ENCODE measurements at regions not wholly inside any gene's neighbourhood (a gene's known extent, or its start where the extent isn't known, plus 50 kb on each side); places are given as distances from the start of the nearest gene placed in this dataset.
"Not testable (repeated sequence)": the region's sequence is repeated elsewhere in the genome, so short reads cannot be mapped to it uniquely, and the experiment has no call there.

DNA sequence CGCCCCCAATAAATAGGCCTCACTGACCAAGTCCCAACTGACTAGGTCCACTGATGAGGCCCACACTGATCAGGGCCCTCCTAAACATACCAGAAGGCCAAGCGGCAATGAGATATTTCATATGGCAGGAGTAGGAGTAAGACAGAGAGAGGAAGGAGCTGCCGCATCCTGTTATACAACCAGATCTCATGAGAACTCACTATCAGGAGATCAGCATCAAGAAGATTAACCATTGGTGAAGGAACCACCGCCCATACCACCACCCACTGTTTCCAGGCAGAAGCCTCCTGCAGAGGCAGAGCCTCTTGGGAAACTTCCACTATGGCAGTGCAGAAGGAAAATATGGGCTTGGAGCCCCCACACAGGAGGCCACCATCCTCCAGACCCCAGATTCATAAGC, 95.0 kb upstream of the CTSV start:
- H3K9me3 ChIP-seq (ENCODE audit: control insufficient read depth, insufficient read depth, low read depth, low read length); H3K4me1 ChIP-seq (ENCODE audit: control insufficient read depth, insufficient read depth, low read length); POLR2A ChIA-PET; intact Hi-C loops (cut with micrococcal nuclease; ENCODE audit: unreplicated experiment); BruUV-seq (replicated peaks); ATAC-seq; H3K36me3 ChIP-seq (ENCODE audit: control insufficient read depth, insufficient read depth, low read length); in situ Hi-C loops (cut with HindIII; ENCODE audit: low pct_unique_long_range_greater_than_20kb, low sequenced_read_pairs); H3K27ac ChIP-seq (ENCODE audit: low read length); H3K4me3 ChIP-seq (ENCODE audit: low read depth in 2 of 2, low read length in 2 of 2); H3K27me3 ChIP-seq (ENCODE audit: control insufficient read depth, insufficient read depth, low read length); CTCF ChIA-PET; DNase-seq (ENCODE audit: low read depth, low spot score): not testable (repeated sequence)

DNA sequence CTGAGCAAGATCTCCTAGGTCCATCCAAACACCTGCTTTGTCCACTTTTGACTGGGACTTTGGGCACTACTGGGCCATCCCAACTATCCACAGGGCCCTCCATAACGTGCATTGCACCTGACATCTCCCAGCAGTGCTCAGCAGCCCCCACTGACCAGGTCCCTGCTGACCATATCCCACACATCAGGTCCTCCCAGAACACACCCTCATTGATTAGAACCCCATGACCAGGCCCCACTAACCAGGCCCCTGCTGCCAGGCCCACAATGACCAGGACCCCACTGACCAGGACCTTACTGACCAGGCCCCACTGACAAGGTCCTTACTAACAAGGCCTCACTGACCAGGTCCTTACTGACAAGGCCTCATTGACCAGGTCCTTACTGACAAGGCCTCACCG, 93.9 kb upstream of the CTSV start:
- BruUV-seq (replicated peaks): no TSS peak
- no peaks in the 10 kb centered on the region for H3K4me1 ChIP-seq (ENCODE audit: control insufficient read depth, insufficient read depth, low read length)
- CTCF ChIA-PET: no interaction called here
- intact Hi-C loops (cut with micrococcal nuclease; ENCODE audit: unreplicated experiment): no loop called here
- H3K4me3 ChIP-seq (ENCODE audit: low read depth in 2 of 2, low read length in 2 of 2): no peak overlapping the region
- in situ Hi-C loops (cut with HindIII; ENCODE audit: low pct_unique_long_range_greater_than_20kb, low sequenced_read_pairs): no loop called here
- H3K9me3 ChIP-seq (ENCODE audit: control insufficient read depth, insufficient read depth, low read depth, low read length): no peaks in the 10 kb centered on the region
- TF ChIP-seq SIN3A (IDR thresholded peaks at IDR 0.05; ENCODE audit: borderline replicate concordance, insufficient read depth, low read depth, low read length): no peak
- TF ChIP-seq, protein P1, sequence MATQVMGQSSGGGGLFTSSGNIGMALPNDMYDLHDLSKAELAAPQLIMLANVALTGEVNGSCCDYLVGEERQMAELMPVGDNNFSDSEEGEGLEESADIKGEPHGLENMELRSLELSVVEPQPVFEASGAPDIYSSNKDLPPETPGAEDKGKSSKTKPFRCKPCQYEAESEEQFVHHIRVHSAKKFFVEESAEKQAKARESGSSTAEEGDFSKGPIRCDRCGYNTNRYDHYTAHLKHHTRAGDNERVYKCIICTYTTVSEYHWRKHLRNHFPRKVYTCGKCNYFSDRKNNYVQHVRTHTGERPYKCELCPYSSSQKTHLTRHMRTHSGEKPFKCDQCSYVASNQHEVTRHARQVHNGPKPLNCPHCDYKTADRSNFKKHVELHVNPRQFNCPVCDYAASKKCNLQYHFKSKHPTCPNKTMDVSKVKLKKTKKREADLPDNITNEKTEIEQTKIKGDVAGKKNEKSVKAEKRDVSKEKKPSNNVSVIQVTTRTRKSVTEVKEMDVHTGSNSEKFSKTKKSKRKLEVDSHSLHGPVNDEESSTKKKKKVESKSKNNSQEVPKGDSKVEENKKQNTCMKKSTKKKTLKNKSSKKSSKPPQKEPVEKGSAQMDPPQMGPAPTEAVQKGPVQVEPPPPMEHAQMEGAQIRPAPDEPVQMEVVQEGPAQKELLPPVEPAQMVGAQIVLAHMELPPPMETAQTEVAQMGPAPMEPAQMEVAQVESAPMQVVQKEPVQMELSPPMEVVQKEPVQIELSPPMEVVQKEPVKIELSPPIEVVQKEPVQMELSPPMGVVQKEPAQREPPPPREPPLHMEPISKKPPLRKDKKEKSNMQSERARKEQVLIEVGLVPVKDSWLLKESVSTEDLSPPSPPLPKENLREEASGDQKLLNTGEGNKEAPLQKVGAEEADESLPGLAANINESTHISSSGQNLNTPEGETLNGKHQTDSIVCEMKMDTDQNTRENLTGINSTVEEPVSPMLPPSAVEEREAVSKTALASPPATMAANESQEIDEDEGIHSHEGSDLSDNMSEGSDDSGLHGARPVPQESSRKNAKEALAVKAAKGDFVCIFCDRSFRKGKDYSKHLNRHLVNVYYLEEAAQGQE (IDR thresholded peaks at IDR 0.05; ENCODE audit: insufficient read depth in 1 of 2, low read depth in 2 of 2, low read length in 1 of 2): no peak
- no peak overlapping the region for H3K27ac ChIP-seq (ENCODE audit: low read length)
- POLR2A ChIA-PET: no interaction called here
- H3K27me3 ChIP-seq (ENCODE audit: control insufficient read depth, insufficient read depth, low read length): no peaks in the 10 kb centered on the region
- no peaks in the 10 kb centered on the region for H3K36me3 ChIP-seq (ENCODE audit: control insufficient read depth, insufficient read depth, low read length)
- DNase-seq (ENCODE audit: low read depth, low spot score) (no peak), ATAC-seq (no peak)

DNA sequence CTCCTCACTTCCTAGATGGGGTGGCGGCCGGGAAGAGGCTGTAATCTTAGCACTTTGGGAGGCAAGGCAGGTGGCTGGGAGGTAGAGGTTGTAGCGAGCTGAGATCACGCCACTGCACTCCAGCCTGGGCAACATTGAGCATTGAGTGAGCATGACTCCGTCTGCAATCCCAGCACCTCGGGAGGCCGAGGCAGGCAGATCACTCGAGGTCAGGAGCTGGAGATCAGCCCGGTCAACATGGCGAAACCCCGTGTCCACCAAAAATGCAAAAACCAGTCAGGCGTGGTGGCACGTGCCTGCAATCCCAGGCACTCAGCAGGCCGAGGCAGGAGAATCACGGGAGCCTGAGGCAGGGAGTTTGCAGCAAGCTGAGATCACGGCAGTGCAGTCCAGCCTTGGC, 91.9 kb upstream of the CTSV start:
- H3K4me1 ChIP-seq (ENCODE audit: control insufficient read depth, insufficient read depth, low read length); ATAC-seq; H3K9me3 ChIP-seq (ENCODE audit: control insufficient read depth, insufficient read depth, low read depth, low read length); DNase-seq (ENCODE audit: low read depth, low spot score); CTCF ChIA-PET; in situ Hi-C loops (cut with HindIII; ENCODE audit: low pct_unique_long_range_greater_than_20kb, low sequenced_read_pairs); POLR2A ChIA-PET; intact Hi-C loops (cut with micrococcal nuclease; ENCODE audit: unreplicated experiment); H3K27ac ChIP-seq (ENCODE audit: low read length); H3K4me3 ChIP-seq (ENCODE audit: low read depth in 2 of 2, low read length in 2 of 2); H3K27me3 ChIP-seq (ENCODE audit: control insufficient read depth, insufficient read depth, low read length); H3K36me3 ChIP-seq (ENCODE audit: control insufficient read depth, insufficient read depth, low read length); BruUV-seq (replicated peaks): not testable (repeated sequence)

DNA sequence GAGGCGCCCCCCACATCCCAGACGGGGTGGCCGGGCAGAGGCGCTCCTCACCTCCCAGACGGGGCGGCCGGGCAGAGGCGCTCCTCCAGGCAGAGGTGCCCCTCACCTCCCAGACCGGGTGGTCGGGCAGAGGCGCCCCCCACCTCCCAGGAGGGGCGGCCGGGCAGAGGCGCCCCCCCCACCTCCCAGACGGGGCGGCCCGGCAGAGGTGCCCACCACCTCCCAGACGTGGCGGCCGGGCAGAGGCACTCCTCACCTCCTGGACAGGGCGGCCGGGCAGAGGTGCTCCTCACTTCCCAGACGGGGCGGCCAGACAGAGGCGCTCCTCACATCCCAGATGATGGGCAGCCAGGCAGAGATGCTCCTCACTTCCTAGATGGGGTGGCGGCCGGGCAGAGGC, 91.4 kb upstream of the CTSV start:
- ATAC-seq; BruUV-seq (replicated peaks); CTCF ChIA-PET; in situ Hi-C loops (cut with HindIII; ENCODE audit: low pct_unique_long_range_greater_than_20kb, low sequenced_read_pairs); H3K36me3 ChIP-seq (ENCODE audit: control insufficient read depth, insufficient read depth, low read length); H3K4me3 ChIP-seq (ENCODE audit: low read depth in 2 of 2, low read length in 2 of 2); intact Hi-C loops (cut with micrococcal nuclease; ENCODE audit: unreplicated experiment); H3K27ac ChIP-seq (ENCODE audit: low read length); H3K27me3 ChIP-seq (ENCODE audit: control insufficient read depth, insufficient read depth, low read length); DNase-seq (ENCODE audit: low read depth, low spot score); H3K9me3 ChIP-seq (ENCODE audit: control insufficient read depth, insufficient read depth, low read depth, low read length); H3K4me1 ChIP-seq (ENCODE audit: control insufficient read depth, insufficient read depth, low read length); POLR2A ChIA-PET: not testable (repeated sequence)

All from Panc1 (cell line).